ENCODE measurements at regions not wholly inside any gene's neighbourhood (a gene's known extent, or its start where the extent isn't known, plus 50 kb on each side); places are given as distances from the start of the nearest gene placed in this dataset.

- DNase-seq (no peak), ATAC-seq (ENCODE audit: insufficient read depth, low FRiP score) (no peak)
- Histone ChIP-seq H3K9me3 (ENCODE audit: control insufficient read depth in 4 of 4, insufficient read depth in 3 of 4, low read length in 3 of 4) (no peaks in the 10 kb centered on the region), H3K27me3 (ENCODE audit: control insufficient read depth in 3 of 3, insufficient read depth in 3 of 3, low read length in 2 of 3) (no peaks in the 10 kb centered on the region), H3K36me3 (ENCODE audit: control insufficient read depth in 4 of 4, insufficient read depth in 4 of 4, low read length in 4 of 4) (no peaks in the 10 kb centered on the region), H3K9ac (ENCODE audit: insufficient read depth in 1 of 2, low read length in 2 of 2) (no peak overlapping the region), H3K27ac (ENCODE audit: low read depth in 1 of 2, low read length in 1 of 2) (no peak overlapping the region), H3K4me1 (ENCODE audit: control insufficient read depth in 5 of 5, insufficient read depth in 5 of 5, low read length in 5 of 5) (no peaks in the 10 kb centered on the region), H3K4me3 (no peak overlapping the region)
- TF ChIP-seq, protein P1, sequence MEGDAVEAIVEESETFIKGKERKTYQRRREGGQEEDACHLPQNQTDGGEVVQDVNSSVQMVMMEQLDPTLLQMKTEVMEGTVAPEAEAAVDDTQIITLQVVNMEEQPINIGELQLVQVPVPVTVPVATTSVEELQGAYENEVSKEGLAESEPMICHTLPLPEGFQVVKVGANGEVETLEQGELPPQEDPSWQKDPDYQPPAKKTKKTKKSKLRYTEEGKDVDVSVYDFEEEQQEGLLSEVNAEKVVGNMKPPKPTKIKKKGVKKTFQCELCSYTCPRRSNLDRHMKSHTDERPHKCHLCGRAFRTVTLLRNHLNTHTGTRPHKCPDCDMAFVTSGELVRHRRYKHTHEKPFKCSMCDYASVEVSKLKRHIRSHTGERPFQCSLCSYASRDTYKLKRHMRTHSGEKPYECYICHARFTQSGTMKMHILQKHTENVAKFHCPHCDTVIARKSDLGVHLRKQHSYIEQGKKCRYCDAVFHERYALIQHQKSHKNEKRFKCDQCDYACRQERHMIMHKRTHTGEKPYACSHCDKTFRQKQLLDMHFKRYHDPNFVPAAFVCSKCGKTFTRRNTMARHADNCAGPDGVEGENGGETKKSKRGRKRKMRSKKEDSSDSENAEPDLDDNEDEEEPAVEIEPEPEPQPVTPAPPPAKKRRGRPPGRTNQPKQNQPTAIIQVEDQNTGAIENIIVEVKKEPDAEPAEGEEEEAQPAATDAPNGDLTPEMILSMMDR (IDR thresholded peaks at IDR 0.05; ENCODE audit: control extremely low read depth, extremely low read depth) = no peak
- WGBS, 2 donors = 89 to 91% methylated on average over 1 of the region's 1 CpG
Observed at GRCh38 chr3:190210608-190211007, 89.9 kb upstream of the P3H2 start.

GRCh38 chr3:190209533-190209932 is 88.8 kb upstream of the P3H2 start:
- no peaks in the 10 kb centered on the region for H3K4me1 ChIP-seq (ENCODE audit: control insufficient read depth in 5 of 5, insufficient read depth in 5 of 5, low read length in 5 of 5)
- 46 to 96% methylated on average over 1 of the region's 1 CpG for WGBS, 2 donors
- TF ChIP-seq, protein P1 (IDR thresholded peaks at IDR 0.05; ENCODE audit: control extremely low read depth, extremely low read depth) = no peak
- no peaks in the 10 kb centered on the region for H3K36me3 ChIP-seq (ENCODE audit: control insufficient read depth in 4 of 4, insufficient read depth in 4 of 4, low read length in 4 of 4)
- H3K9me3 ChIP-seq (ENCODE audit: control insufficient read depth in 4 of 4, insufficient read depth in 3 of 4, low read length in 3 of 4) = no peaks in the 10 kb centered on the region
- no peak overlapping the region for H3K4me3 ChIP-seq
- no peak overlapping the region for H3K9ac ChIP-seq (ENCODE audit: insufficient read depth in 1 of 2, low read length in 2 of 2)
- H3K27ac ChIP-seq (ENCODE audit: low read depth in 1 of 2, low read length in 1 of 2) = no peak overlapping the region
- ATAC-seq (ENCODE audit: insufficient read depth, low FRiP score) (no peak), DNase-seq (no peak)
- H3K27me3 ChIP-seq (ENCODE audit: control insufficient read depth in 3 of 3, insufficient read depth in 3 of 3, low read length in 2 of 3) = no peaks in the 10 kb centered on the region

- 92 to 98% methylated on average over 1 of the region's 1 CpG for WGBS, 2 donors
- no peaks in the 10 kb centered on the region for H3K27me3 ChIP-seq (ENCODE audit: control insufficient read depth in 3 of 3, insufficient read depth in 3 of 3, low read length in 2 of 3)
- DNase-seq = no peak
Observed at GRCh38 chr3:190208196-190208595, 87.5 kb upstream of the P3H2 start.

DNA sequence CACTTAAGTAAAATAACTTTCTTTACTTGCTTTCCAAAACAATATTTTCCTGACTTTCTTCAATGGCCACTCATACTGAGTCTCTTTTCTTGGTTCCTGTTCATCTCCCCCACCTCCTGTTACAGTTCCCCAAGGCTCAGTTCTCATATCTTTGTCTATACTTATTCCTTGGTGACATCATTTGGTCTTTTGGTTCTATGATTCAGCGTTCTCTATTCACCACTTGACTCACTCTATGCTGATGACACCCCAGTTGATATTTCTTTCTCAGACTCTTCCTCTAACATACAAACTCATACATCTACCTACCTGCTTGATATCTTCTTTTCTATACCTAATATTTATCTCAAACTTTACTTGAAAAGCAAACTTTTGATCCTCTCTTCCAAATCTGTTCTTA is 85.0 kb upstream of the P3H2 start:
- H3K36me3 ChIP-seq (ENCODE audit: control insufficient read depth in 4 of 4, insufficient read depth in 4 of 4, low read length in 4 of 4) = no peaks in the 10 kb centered on the region
- no peak overlapping the region for H3K27ac ChIP-seq (ENCODE audit: low read depth in 1 of 2, low read length in 1 of 2)
- no peak for ATAC-seq (ENCODE audit: insufficient read depth, low FRiP score)
- TF ChIP-seq, protein P1 (IDR thresholded peaks at IDR 0.05; ENCODE audit: control extremely low read depth, extremely low read depth) = no peak
- no peak overlapping the region for H3K4me3 ChIP-seq
- WGBS, 2 donors = 49 to 59% methylated on average over 1 of the region's 1 CpG
- no peak for DNase-seq
- H3K27me3 ChIP-seq (ENCODE audit: control insufficient read depth in 3 of 3, insufficient read depth in 3 of 3, low read length in 2 of 3) = no peaks in the 10 kb centered on the region
- no peaks in the 10 kb centered on the region for H3K9me3 ChIP-seq (ENCODE audit: control insufficient read depth in 4 of 4, insufficient read depth in 3 of 4, low read length in 3 of 4)
- H3K4me1 ChIP-seq (ENCODE audit: control insufficient read depth in 5 of 5, insufficient read depth in 5 of 5, low read length in 5 of 5) = no peaks in the 10 kb centered on the region
- no peak overlapping the region for H3K9ac ChIP-seq (ENCODE audit: insufficient read depth in 1 of 2, low read length in 2 of 2)

More at GRCh38 chr3:190208196-190208595, 87.5 kb upstream of the P3H2 start:
- Histone ChIP-seq H3K27ac (ENCODE audit: low read depth in 1 of 2, low read length in 1 of 2) (no peak overlapping the region), H3K9ac (ENCODE audit: insufficient read depth in 1 of 2, low read length in 2 of 2) (no peak overlapping the region), H3K9me3 (ENCODE audit: control insufficient read depth in 4 of 4, insufficient read depth in 3 of 4, low read length in 3 of 4) (no peaks in the 10 kb centered on the region), H3K36me3 (ENCODE audit: control insufficient read depth in 4 of 4, insufficient read depth in 4 of 4, low read length in 4 of 4) (no peaks in the 10 kb centered on the region), H3K4me1 (ENCODE audit: control insufficient read depth in 5 of 5, insufficient read depth in 5 of 5, low read length in 5 of 5) (no peaks in the 10 kb centered on the region), H3K4me3 (no peak overlapping the region)
- no peak for ATAC-seq (ENCODE audit: insufficient read depth, low FRiP score)
- TF ChIP-seq, protein P1 (IDR thresholded peaks at IDR 0.05; ENCODE audit: control extremely low read depth, extremely low read depth) = no peak
